OCI-LY1 (cell line): ENCODE measurements at regions not wholly inside any gene's neighbourhood (a gene's known extent, or its start where the extent isn't known, plus 50 kb on each side); places are given as distances from the start of the nearest gene placed in this dataset.

Experiments used
- H2AFZ ChIP-seq: fragments of 200-600 bp; sonication (generic), shearing (Covaris generic); 2 replicates; pipeline ENCODE4 v1.6.0; 2014; ENCODE audit warnings: antibody characterized with exemption, mild to moderate bottlenecking, low read length
- H3F3A ChIP-seq: fragments of 200-600 bp; sonication (generic), shearing (Covaris generic); 2 replicates; pipeline ENCODE4 v1.6.0; 2014; ENCODE audit warnings: mild to moderate bottlenecking, antibody characterized with exemption, low read length, moderate library complexity; ENCODE audit not compliant: insufficient read depth
- H3K27ac ChIP-seq: fragments of 200-600 bp; sonication (generic); 2 replicates; pipeline ENCODE4 v1.5.1; 2014; ENCODE audit warnings: low read length, mixed run types, mild to moderate bottlenecking, low read depth; ENCODE audit not compliant: poor library complexity, severe bottlenecking
- H3K27me3 ChIP-seq: fragments of 200-600 bp; sonication (generic); 2 replicates; pipeline ENCODE4 v1.6.0; 2014; ENCODE audit warnings: antibody characterized with exemption, mild to moderate bottlenecking, low read length, moderate library complexity; ENCODE audit not compliant: insufficient read depth
- H3K36me3 ChIP-seq: fragments of 200-600 bp; sonication (generic); 2 replicates; pipeline ENCODE4 v1.6.1; 2014; ENCODE audit warnings: mild to moderate bottlenecking, antibody characterized with exemption, low read length, moderate library complexity, mixed read lengths; ENCODE audit not compliant: insufficient read depth
- H3K4me1 ChIP-seq: fragments of 200-600 bp; sonication (generic); 2 replicates; pipeline ENCODE4 v1.5.1; 2014; ENCODE audit warnings: mild to moderate bottlenecking, low read length, moderate library complexity; ENCODE audit not compliant: insufficient read depth, severe bottlenecking
- H3K4me2 ChIP-seq: fragments of 200-600 bp; sonication (generic), shearing (Covaris generic); 2 replicates; pipeline ENCODE4 v1.6.1; 2014; ENCODE audit warnings: low read length
- H3K4me3 ChIP-seq: fragments of 200-600 bp; sonication (generic); 2 replicates; pipeline ENCODE4 v1.5.1; 2014; ENCODE audit warnings: low read length, low read depth, mild to moderate bottlenecking, mixed read lengths; ENCODE audit not compliant: poor library complexity, severe bottlenecking
- H3K79me2 ChIP-seq: fragments of 200-600 bp; shearing (Covaris generic); 2 replicates; pipeline ENCODE4 v1.6.1; 2016; ENCODE audit warnings: mixed run types, low read length, mixed read lengths; ENCODE audit not compliant: insufficient read depth
- H3K9ac ChIP-seq: fragments of 200-600 bp; sonication (generic), shearing (Covaris generic); 2 replicates; pipeline ENCODE4 v1.6.1; 2014; ENCODE audit warnings: mild to moderate bottlenecking, low read length, mixed read lengths
- H3K9me2 ChIP-seq: fragments of 200-600 bp; sonication (generic), shearing (Covaris generic); 2 replicates; pipeline ENCODE4 v1.6.1; 2014; ENCODE audit warnings: low read depth, mild to moderate bottlenecking, low read length, mixed read lengths
- H3K9me3 ChIP-seq: fragments of 200-600 bp; shearing (Covaris generic); 2 replicates; pipeline ENCODE4 v1.6.1; 2014; ENCODE audit warnings: low read length, mixed read lengths
- H4K20me1 ChIP-seq: fragments of 200-600 bp; sonication (generic), shearing (Covaris generic); 2 replicates; pipeline ENCODE4 v1.6.0; 2016; ENCODE audit warnings: mild to moderate bottlenecking, low read length; ENCODE audit not compliant: insufficient read depth
- CTCF ChIP-seq: fragments of 200-600 bp; sonication (generic), shearing (Covaris generic); IDR thresholded peaks from 2 replicates; pipeline ENCODE4 v1.5.1; 2017; ENCODE audit warnings: mild to moderate bottlenecking, antibody characterized with exemption, low read length, moderate library complexity, mixed read lengths
- EZH2 ChIP-seq: fragments of 200-600 bp; sonication (generic), shearing (Covaris generic); IDR thresholded peaks from 2 replicates; pipeline ENCODE4 v1.8.0; 2017; ENCODE audit warnings: borderline replicate concordance, mixed run types, mild to moderate bottlenecking, antibody characterized with exemption, low read length, moderate library complexity, mixed read lengths

- no peak overlapping the region for H3K27ac ChIP-seq
- no peak overlapping the region for H2AFZ ChIP-seq
- no peaks in the 10 kb centered on the region for H3K79me2 ChIP-seq
- H3K4me1 ChIP-seq = no peaks in the 10 kb centered on the region
- no peak overlapping the region for H3K4me2 ChIP-seq
- no peaks in the 10 kb centered on the region for H3F3A ChIP-seq
- H3K9me3 ChIP-seq = no peaks in the 10 kb centered on the region
- TF ChIP-seq EZH2 (no peak), CTCF (no peak)
- no peak overlapping the region for H3K4me3 ChIP-seq
- H3K9me2 ChIP-seq = no peaks in the 10 kb centered on the region
- no peaks in the 10 kb centered on the region for H3K27me3 ChIP-seq
- H4K20me1 ChIP-seq = no peaks in the 10 kb centered on the region
- no peak overlapping the region for H3K9ac ChIP-seq
- no peaks in the 10 kb centered on the region for H3K36me3 ChIP-seq
Observed at GRCh38 chr10:36018996-36019395, 376.9 kb upstream of the FZD8 start.

- Histone ChIP-seq H3K36me3 (no peaks in the 10 kb centered on the region), H3K79me2 (no peaks in the 10 kb centered on the region), H3K9me3 (no peaks in the 10 kb centered on the region), H3K4me2 (no peak overlapping the region), H3K9me2 (no peaks in the 10 kb centered on the region), H3F3A (no peaks in the 10 kb centered on the region), H3K9ac (no peak overlapping the region), H4K20me1 (no peaks in the 10 kb centered on the region), H2AFZ (no peak overlapping the region), H3K27ac (no peak overlapping the region), H3K27me3 (no peaks in the 10 kb centered on the region), H3K4me3 (no peak overlapping the region), H3K4me1 (no peaks in the 10 kb centered on the region)
- TF ChIP-seq CTCF (no peak), EZH2 (no peak)
Observed at GRCh38 chr10:36017137-36017536, 375.0 kb upstream of the FZD8 start.

GRCh38 chr10:36007369-36007768 is 365.3 kb upstream of the FZD8 start:
- no peaks in the 10 kb centered on the region for H3F3A ChIP-seq
- H4K20me1 ChIP-seq = no peaks in the 10 kb centered on the region
- no peaks in the 10 kb centered on the region for H3K36me3 ChIP-seq
- no peaks in the 10 kb centered on the region for H3K4me1 ChIP-seq
- no peaks in the 10 kb centered on the region for H3K9me2 ChIP-seq
- H3K4me2 ChIP-seq = no peak overlapping the region
- H3K9ac ChIP-seq = no peak overlapping the region
- no peak overlapping the region for H2AFZ ChIP-seq
- H3K9me3 ChIP-seq = no peaks in the 10 kb centered on the region
- H3K4me3 ChIP-seq = no peak overlapping the region
- H3K79me2 ChIP-seq = no peaks in the 10 kb centered on the region
- no peaks in the 10 kb centered on the region for H3K27me3 ChIP-seq
- TF ChIP-seq EZH2 (no peak), CTCF (no peak)
- H3K27ac ChIP-seq = no peak overlapping the region
